Bone marrow (tissue), 2 donors: ENCODE measurements at regions not wholly inside any gene's neighbourhood (a gene's known extent, or its start where the extent isn't known, plus 50 kb on each side); places are given as distances from the start of the nearest gene placed in this dataset.
A peak's percentile ranks its signal among the peaks of the same experiment; 100 is the strongest.

ENCODE experiments used
- DNase-seq, 2 donors: peaks; one replicate each; lab custom pipeline; 2025; lab: John Stamatoyannopoulos, UW

DNA sequence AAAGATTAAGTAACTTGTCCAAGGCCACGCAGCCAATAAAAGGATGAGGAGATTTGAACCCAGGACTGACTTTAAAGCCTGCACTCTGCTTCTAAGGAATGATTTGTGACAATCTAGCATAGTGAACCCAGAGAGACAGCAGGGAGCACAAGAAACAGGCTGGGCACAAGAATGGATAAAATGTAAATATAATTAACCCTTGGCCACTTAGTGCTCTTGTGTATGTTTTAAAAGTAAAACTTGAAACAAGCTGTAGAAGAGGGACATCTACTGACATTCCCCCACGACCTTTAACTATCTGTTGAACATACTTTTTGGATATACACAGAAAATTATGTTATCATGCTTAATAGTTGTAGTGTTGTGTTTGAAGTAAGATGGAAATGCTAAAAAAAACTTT, 141.9 kb upstream of the PMFBP1 start:
- no peak for DNase-seq

DNA sequence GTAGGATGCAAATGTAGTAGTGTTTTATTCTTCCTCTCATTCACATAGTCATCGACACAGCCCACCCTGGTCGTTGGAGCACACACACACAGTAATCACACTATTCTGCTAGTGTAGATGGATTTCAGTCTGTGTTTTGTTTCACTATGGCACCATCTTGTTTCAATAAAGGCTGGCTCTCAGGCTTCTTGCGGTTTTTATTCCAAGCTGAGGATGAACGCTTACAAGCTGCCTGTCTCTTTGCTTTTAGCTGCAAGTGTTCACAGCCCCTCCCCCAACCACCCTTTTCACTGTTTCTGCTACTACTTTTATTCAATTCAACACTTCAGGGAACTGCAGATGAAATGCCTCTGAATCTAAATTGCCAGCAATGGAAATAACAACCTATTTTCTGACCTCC, 140.9 kb upstream of the PMFBP1 start:
- DNase-seq = no peak

DNA sequence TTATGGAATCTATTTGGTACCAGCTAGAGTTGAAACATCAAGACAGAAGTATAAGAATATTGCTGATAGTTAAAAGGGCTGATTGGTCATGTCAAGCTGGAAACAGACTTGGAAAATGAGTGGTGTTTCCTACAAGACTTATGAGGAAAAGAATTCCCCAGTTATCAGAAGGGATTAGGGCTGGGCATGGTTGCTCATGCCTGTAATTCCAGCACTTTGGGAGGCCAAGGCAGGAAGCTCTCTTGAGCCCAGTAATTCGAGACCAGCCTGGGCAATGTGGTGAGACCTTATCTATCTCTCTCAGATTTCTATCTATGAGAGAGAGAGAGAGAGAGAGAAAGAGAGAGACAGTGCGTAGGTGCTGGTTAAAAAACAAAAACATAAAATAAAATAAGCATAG, 139.5 kb upstream of the PMFBP1 start:
- DNase-seq = no peak

DNA sequence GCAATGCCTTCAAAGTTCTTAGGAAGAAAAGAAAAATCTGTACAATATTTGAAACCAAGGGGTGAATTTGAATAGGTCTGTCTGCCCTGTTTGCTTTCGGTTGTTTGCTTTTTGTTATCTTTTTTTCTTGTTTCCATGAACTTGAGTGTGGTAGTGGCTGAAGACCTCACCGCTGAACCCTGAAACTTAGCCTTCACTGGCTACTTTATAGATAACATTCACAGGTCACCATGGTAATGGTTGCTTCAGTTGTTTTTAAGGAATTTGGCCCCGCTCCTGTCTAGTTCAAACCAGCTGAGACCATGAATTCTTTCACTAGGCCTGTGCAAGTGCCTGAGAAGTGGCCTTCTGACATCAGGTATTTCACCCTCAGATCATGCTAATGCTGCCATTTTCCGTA, 137.0 kb upstream of the PMFBP1 start:
- no peak for DNase-seq

DNA sequence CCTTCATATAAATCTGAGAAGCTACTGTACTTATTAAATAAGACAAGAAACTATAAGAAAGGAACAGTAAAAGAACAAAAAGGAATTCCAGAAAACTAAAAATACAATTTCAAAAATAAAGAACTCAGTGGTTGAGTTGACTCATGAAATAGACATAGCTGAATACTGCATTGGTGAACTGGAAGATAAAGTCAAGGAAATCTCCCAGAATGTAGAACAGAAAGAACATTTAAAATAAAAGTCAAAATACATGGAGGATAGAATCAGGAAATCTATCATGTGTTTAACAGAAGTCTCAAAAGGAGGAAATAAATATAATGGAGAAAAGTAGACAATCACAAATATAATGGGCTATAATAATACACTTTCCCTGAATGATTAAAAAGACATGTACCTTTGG, 136.4 kb upstream of the PMFBP1 start:
- DNase-seq = no peak

DNA sequence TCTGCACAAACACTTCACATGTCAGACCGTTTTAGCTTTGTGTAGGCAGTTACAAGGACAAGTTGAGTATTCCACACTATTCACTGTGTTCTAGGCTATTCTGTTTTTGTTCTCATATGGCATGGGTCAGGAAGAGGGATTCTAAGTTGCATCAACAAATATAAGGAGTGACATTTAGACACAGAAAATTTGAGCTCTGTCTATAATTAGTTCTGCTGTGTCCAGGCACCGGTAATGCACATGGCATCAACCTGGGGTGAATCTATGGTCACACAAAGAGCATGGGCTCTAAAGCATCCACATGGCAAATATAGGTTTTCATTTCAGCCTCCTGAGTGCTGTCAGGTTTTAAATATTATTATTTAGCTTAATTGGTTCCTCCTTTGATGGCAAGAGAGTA, 130.4 kb upstream of the PMFBP1 start:
- no peak for DNase-seq

DNA sequence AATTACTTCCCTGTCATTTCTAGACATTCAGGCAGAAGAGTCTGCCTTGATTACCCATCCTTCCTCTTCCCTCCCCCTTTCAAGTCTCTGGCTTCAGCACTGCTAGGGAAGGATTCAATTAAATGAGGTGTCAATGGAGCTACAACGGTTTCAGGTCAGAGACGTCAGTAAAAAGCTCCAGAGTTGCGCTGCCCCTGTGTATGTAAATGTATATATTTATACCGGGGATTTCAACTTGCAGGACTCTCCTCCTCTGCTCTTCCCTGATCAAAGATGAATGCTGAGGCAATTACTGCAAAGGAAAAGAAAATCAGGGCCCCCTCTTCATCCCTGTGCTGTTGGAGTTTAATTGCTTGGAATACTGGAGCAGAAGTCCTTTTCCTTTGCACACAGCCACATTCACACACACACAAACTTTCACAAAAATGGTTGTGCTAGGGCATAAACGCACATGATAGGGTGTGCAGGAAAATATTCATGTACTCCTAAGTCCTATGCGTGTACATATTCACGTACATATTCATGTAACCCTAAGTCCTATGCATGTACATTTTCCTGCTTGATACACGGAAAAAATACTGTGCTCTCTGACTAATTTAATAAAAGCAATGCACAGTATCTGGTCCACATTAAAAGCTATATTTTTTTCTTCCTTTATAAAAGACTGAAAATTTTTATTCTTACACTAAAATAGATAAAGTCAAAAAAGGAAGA, 129.7 kb upstream of the PMFBP1 start:
- no peak for DNase-seq

DNA sequence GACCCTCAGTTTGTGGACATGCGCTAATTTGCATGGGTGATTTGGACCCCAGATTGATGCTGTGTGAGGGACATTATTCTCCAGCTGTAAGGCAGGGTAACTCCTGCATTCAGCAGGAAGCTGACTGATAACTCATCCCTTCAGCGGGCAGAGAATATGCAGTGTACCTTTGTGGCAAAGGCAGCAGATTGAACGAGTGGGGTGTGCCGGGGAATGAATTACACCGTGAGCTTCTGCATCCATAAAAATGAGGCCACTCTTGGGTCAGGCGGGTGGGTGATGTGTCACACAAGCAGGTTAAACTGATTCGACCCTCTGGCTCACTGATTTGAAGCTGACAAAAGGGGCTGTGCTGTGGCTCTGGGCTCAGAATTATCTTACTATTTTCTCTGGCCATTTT, 128.9 kb upstream of the PMFBP1 start:
- DNase-seq = no peak

DNA sequence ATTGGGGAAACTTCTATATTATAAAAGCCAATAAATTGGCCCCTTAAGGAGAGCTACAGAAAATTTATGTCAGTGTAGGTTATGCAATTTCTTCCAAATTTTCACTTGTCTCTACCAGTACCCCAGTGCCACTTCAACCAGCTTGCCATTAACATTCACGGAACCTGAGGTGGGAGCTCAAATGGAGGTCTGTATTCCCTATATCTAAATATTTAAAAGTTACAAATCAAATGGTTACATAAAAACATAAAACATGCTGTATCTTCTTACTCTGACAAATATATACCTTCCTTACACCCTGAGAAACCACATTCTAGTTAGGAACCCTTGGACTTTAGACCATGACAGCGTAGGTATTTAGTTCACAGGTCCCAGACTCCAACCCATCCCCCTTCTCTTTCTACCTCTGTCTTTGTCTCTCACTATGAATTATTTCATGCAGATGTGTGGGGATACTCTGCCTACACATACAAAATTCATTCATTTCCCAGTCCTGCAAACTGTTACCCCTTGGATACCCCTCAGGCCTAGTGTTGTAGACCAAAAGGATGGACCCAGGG, 127.8 kb upstream of the PMFBP1 start:
- DNase-seq = no peak

DNA sequence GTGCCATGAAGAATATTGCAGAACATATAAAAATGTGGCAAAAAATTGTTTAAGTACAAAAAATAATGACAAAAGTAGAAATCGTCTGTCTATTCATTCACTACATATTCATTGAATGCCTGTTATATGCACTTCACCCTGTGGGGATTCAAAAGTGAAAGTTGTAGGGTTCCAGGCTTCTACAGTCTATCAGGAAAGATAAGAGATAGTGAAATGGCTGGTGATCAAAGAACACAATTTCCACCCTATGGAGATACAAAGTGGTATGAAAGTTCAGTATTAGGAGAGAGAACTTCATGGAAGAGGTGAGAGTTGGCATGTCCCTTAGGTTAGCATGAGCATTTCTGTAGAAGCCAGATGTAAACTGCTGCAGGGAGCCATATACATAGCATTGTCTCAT, 127.0 kb upstream of the PMFBP1 start:
- DNase-seq = no peak

DNA sequence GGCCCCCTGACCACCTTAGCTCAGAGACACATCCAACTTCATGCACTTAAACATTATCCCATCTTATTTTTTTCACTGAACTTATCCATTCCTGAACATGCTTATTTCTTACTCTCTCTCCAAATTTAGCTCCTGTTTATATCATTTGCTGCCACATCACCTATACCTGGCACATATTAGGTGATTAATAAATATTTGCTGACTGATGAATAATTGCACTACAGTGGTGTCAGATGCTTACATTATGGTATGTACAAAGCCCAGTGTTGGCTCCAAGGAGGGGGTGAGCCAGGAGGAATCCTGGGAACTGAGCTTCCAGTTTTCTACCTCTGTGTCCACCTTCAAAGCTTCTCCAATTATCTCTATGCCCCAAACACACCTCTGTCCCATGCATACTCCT, 124.0 kb upstream of the PMFBP1 start:
- no peak for DNase-seq

DNA sequence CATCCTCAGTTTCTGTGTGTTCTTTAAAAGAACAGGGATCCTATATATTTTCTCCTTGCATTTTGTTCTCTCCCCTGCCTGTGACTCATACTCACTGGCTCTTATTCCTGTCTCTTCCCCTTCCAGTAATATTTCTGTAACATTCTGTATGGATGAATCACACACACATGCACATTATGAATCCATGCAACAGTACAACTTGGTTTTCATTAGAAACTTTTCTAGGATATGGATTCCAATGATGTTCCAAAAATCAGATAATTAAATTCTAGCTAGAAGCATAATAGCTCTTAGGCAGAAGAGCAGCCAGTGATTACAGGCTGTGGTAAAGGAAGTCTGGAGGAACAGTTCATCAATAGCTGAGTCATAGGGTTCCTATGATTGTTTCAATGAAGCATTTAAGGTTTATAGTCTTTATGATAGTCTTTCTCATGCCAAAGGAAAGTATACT, 119.6 kb upstream of the PMFBP1 start:
- DNase-seq = peak in 1 of 2 donors; percentile 3

DNA sequence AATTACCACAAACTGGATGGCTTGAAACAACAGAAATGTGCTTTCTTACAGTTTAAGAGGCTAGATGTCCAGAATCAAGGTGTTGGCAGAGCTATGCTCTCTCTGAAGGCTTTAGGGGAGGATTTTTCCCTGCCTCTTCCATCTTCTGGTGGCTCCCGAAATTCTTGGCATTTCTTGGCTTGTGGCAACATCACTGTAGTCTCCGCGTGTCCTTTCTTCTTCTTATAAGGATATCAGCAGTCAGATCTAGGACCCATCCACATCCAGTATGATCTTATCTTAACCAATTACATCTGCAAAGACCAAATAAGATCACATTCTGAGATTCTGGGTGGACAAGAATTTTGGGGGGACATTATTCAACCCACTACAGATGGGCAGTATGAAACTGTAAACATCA, 119.2 kb upstream of the PMFBP1 start:
- DNase-seq = no peak

DNA sequence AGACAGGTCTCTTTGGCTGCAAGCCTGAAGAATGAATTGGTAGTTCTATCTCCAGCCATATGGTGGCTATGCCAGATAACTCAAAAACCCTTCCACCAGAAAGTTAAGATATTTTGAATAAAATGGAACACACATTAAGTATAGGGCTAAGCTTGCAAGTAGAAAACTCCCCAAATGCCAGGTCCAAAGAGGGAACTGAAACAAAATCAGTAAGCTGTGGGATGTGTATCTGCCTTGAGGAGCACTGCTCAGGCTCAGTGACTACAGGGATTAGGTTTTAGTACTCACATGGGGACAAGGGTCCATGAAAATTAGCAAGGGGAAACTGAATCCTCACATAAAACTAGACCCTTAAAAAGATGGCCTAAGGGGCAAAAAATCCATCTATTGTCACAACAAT, 115.7 kb upstream of the PMFBP1 start:
- no peak for DNase-seq

DNA sequence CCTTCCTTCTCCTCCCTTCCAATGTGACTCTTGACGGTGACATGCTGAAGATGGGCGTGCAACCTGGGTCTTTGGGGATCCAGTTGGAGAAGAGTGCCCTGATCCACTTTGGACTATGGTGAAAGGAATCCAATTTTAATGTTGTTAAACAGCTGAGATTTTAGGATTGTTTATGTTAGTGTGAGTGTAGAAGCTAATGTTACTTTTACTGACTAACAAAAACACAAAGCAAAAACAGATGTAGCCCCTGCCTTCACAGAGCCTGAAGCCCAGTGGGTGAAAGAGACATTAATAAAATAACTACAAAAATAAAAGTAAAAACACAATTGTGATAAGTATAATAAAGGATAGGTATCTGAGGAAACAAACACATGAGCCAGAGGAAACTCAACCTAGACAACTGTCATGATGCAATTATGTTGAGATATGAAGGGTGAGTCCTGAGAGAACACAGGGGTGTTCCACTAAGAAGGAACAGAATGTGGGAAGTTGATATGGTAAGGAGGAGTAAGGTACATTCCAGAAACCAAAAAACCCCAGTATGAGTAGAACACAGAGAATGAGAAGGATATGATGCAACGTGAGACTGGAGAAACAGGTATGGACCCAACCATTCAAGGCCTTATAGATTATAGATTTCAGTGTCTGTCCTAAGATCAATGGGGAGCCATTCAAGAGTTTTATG, 115.1 kb upstream of the PMFBP1 start:
- DNase-seq = no peak

DNA sequence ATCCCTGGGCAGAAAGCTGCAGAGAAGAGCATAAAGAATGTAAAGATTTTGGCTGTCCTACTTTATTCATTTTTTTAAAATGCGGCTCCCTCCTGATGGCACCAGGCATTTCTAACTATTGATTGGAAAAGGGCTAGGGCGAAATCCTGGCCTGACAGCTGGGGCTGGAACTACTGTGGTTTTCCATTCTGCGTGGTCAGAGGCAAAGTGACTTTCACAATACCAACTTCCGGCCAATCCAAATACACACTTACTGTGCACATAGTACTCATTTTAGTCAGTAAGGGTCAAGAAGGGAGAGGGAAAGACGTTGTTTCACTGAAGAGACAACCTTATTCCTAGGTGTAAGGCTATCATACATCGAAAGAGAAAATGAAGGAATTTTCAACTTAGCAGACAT, 113.8 kb upstream of the PMFBP1 start:
- DNase-seq = no peak

DNA sequence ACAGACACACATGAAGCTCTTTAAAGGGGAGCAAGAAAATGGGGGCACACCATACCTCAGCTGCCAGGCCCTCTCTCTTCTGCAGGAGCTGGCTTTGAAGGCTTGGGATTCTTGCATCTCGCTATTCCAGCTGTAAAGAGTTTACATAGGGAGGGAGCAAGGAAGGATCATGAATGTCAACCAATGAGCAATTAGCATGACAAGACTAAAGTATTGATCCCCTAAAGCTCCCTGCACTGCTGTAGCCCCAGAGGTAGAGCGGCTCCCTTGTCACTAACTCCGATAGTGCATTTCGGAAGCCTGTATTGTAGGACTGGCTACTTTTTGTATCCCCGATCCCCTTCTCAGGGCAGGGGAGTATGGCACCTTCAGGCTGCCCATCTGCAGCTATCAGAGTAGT, 113.4 kb upstream of the PMFBP1 start:
- DNase-seq = no peak

DNA sequence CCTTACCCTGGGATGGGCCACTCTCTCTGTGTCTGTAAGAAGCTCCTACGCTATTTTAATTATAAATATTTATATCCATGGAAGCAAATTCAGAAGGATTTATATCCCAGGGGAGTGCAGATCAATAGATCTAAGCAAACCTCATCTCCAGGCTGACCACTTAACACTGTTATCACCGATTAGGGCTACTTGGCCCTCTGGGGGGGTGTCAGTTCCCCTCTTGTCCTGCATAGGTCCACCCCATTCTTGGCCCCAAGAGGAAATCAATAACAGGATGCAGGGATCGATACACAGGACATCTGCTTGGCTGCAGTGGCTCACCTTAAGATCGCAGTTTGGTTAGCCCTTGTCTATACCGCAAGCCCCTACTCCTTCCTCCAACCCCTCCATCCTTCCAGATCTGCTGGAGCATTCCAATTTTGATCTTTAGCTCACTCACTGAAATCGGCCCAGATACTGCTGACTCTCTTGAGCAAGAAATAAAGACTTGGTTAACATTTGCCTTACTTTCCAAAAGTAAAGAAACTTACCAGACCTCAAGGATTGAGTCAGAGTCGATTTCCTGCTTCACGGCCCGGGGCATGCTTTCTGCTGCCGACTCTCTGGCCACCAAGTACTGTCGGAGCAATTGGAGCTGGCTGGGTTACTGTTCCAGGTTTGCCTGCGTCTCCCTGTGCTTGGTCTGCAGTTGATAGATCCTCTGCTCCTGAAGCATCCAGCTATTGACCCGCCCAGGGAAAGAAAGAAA, 112.3 kb upstream of the PMFBP1 start:
- no peak for DNase-seq

DNA sequence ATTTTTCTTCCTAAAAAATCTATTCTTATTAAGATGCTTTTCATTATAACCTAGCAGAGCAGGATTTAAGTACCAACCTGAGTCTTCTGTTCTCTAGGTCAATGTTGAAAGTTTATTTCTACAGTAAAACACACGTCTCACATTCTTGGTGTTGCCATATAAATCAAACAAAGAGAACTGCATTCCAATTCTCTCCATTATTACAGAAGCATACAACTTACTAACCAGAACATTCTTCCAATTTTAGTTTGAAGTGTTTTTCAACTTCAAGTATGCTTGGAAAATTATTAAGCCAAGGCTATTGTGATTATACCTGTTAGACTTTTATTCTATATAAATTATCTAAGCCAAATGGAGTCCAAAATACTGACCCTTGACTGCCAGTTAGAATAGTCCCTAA, 110.4 kb upstream of the PMFBP1 start:
- no peak for DNase-seq

DNA sequence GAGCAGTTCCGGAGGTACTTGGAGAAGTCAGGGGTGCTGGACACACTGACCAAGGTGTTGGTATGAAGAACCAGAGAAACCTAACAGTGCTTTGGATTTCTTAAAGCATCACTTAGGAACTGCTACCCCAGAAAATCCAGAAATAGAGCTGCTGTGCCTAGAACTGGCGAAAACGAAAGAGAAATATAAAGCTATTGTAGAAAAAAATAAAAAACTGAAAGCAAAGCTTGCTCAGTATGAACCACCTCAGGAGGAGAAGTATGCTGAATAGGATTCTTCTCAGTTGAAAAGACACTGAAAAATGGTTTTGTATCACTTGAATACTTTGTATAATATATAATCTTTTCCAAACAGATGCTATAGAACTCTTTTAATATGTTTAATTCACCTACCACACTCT, 106.3 kb upstream of the PMFBP1 start:
- no peak for DNase-seq

DNA sequence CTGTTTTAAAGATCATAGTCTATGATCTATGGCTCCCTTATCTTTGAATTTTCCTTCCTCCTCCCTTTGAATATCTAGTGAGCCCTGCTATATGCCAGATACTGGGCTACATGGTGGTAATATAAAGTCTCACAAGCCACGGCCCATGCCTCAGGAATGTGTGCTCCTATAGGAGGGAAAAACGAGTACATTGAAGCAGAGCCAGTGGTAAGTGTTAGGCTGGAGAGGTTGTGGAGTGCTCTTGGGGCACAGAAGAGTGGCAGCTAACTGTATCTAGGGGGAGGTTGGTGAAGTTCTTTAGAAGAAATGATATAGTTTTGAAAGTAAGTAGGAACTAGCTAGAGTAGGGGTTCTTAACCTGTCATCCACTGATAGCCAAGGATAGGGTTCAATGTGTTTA, 105.8 kb upstream of the PMFBP1 start:
- no peak for DNase-seq

DNA sequence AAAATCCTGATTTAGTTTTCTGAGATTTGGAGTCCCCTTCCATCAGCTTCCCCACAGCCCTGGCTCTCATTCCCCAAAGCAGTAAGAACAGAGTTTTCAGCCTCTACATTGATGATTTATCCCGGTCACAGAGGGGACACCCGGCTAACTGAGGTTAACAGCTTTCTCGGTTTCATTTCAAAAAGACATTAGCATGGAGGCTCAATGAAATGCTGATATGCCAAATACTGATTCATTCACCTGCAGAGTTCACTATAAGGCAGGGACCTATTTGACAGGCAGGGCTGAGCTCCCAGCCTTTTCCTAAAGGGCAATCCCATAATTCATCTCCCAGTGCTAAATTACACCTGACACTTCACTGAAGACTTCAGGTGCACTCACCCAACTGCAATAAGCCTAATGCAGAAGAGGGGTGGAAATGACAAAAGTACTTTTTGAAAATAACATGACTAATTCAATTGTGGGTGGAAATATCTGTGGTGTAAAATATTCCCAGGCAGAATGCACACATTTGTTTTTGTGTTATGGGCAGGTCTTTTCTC, 99.8 kb upstream of the PMFBP1 start:
- DNase-seq = no peak

DNA sequence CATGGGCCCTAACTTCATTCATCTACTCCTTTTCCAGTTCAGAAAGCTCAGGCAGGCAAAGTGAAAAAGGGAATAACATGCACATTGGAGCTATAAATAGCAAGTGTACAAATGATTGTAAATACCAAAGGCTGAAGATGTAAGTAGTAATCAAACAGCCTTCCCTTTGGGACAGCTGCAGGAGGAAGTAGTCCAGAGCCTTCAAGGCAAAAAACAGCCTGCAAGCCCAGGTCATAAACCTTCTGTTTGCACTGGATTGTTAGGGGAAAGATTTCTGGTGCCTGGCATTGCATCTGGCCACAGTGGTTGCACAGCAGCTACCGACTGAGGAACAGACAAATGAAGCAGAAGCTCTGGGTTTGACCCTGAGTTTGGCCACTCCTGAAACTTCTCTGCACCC, 98.6 kb upstream of the PMFBP1 start:
- DNase-seq = no peak
